ENCODE measurements at regions not wholly inside any gene's neighbourhood (a gene's known extent, or its start where the extent isn't known, plus 50 kb on each side); places are given as distances from the start of the nearest gene placed in this dataset.

DNA sequence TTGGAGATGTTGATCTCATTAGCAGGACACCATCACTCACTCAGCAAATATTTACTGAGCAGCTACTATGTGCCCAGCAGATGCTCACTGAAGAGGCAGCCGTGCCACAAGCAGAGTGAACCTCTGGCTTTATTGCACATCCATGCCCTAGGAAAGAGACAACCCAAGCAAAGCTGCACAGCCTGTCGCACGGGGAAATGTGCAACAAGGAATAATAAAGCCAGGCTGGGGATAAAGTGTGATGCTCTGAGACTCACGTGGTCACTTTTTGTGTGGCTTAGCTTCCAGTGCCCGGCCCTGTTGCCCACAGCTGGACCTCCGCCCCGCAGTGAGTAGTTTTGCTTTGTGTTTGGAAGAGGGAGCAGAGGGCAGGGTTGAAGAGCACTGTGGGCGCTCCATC is 130.4 kb upstream of the CDH4 start:
- TF ChIP-seq, protein P1, sequence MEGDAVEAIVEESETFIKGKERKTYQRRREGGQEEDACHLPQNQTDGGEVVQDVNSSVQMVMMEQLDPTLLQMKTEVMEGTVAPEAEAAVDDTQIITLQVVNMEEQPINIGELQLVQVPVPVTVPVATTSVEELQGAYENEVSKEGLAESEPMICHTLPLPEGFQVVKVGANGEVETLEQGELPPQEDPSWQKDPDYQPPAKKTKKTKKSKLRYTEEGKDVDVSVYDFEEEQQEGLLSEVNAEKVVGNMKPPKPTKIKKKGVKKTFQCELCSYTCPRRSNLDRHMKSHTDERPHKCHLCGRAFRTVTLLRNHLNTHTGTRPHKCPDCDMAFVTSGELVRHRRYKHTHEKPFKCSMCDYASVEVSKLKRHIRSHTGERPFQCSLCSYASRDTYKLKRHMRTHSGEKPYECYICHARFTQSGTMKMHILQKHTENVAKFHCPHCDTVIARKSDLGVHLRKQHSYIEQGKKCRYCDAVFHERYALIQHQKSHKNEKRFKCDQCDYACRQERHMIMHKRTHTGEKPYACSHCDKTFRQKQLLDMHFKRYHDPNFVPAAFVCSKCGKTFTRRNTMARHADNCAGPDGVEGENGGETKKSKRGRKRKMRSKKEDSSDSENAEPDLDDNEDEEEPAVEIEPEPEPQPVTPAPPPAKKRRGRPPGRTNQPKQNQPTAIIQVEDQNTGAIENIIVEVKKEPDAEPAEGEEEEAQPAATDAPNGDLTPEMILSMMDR (IDR thresholded peaks at IDR 0.05; ENCODE audit: control extremely low read depth, extremely low read depth, low read depth, missing control alignments), result no peak
- POLR2A ChIA-PET, result no interaction called here
- no peak for DNase-seq (ENCODE audit: extremely low spot score)
- CTCF ChIA-PET, result no interaction called here

DNA sequence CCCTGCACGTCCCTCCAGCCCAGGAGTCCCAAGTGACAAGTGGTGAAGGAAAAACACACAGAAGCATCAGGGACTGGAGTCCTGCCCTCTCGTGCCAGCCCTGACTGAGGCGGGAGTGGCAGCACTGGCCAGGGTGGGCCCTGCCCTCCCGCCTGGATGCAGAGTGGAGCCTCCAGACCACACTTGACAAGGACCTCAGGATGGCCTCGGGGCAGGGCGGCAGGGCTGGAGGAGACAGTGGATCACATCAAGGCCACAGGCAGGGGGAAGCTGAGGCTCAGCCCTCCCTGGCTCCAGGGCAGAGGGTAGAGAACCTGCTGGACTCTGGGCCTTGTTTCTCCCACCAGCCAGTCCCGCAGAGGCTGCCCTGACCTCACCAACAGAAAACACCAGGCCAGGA is 128.8 kb upstream of the CDH4 start:
- TF ChIP-seq, protein P1 (IDR thresholded peaks at IDR 0.05; ENCODE audit: control extremely low read depth, extremely low read depth, low read depth, missing control alignments), result no peak
- no peak for DNase-seq (ENCODE audit: extremely low spot score)
- CTCF ChIA-PET, result no interaction called here
- POLR2A ChIA-PET, result no interaction called here

DNA sequence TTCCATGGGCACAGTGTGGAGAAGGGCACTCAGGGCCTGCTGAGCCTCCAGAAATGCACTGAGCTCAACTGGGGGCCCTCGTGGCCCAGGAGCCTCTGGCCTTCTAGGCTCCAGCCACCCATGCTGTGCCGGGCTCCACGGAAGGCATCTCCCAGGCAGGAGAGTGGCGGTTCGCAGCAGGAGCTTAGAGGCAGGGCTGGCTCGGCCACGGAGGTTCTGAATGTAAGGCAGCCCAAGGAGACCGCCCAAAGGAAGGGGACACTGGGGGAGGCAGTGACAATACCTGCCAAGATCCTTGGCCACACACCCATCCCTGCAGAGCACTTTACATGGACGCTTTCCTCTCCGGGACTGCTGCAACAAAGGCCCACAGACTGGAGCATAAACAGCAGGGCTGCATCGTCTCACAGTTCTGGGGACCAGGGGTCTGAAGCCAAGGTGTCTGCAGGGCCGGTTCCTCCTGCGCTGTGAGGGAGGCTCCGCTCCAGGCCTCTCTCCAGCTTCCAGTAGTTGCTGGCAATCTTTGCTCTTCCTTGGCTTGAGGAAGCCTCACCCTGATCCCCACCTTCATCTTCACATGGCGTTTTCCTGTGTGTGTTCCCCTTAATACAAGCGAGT is 128.2 kb upstream of the CDH4 start:
- no peak for DNase-seq (ENCODE audit: extremely low spot score)
- ChIA-PET CTCF (no interaction called here), POLR2A (no interaction called here)
- TF ChIP-seq, protein P1 (IDR thresholded peaks at IDR 0.05; ENCODE audit: control extremely low read depth, extremely low read depth, low read depth, missing control alignments), result no peak

DNA sequence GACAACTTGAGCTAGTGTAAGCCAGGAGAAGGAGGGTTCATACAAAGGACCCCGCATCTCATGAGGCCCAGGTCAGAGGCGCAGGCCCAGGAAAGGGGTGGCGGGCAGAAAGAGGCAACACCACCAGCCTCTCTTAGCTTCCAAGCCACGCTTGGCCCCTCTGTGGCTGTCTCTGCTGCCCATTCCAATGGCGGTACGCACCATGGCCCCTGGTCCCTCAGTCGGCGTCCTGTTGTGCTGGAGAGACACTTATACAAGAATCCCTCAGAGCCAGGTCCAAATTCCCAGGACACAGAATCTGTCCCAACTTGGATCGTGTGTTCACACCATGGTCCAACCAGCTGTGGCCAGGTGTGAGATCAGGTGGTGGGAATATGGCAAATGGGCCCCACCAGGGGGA is 127.0 kb upstream of the CDH4 start:
- ChIA-PET CTCF (no interaction called here), POLR2A (no interaction called here)
- no peak for DNase-seq (ENCODE audit: extremely low spot score)
- TF ChIP-seq, protein P1 (IDR thresholded peaks at IDR 0.05; ENCODE audit: control extremely low read depth, extremely low read depth, low read depth, missing control alignments), result no peak

DNA sequence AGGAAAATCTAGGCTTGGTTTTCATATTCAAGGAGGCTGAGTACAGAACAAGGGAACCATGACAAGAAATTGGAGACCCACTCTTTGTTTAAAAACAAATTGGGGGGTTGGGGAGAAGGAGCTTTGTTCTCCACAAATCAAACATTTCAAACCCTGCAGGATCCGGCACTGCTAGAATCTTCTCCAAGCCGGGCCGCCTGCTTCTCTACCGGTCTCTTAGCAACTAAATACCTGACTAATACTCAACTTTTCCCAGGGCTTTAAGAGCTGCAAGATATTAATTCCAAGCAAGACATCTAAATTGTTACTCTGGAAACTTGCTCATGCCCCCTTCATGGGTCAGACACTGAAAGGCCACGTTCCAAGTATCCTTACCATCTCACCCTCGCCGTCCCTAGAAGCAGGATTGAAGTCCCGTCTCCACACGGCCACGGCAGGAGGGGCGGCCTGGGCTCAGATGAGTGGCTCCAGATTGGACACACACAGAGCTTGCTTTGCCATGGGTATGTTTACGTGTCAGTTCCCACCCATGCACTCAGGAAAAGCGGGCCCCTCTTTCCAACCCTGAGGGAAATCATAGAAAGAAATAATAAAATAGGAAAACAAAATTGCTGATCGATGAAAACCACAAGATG is 126.4 kb upstream of the CDH4 start:
- ChIA-PET POLR2A (no interaction called here), CTCF (no interaction called here)
- TF ChIP-seq, protein P1 (IDR thresholded peaks at IDR 0.05; ENCODE audit: control extremely low read depth, extremely low read depth, low read depth, missing control alignments), result no peak
- no peak for DNase-seq (ENCODE audit: extremely low spot score)

DNA sequence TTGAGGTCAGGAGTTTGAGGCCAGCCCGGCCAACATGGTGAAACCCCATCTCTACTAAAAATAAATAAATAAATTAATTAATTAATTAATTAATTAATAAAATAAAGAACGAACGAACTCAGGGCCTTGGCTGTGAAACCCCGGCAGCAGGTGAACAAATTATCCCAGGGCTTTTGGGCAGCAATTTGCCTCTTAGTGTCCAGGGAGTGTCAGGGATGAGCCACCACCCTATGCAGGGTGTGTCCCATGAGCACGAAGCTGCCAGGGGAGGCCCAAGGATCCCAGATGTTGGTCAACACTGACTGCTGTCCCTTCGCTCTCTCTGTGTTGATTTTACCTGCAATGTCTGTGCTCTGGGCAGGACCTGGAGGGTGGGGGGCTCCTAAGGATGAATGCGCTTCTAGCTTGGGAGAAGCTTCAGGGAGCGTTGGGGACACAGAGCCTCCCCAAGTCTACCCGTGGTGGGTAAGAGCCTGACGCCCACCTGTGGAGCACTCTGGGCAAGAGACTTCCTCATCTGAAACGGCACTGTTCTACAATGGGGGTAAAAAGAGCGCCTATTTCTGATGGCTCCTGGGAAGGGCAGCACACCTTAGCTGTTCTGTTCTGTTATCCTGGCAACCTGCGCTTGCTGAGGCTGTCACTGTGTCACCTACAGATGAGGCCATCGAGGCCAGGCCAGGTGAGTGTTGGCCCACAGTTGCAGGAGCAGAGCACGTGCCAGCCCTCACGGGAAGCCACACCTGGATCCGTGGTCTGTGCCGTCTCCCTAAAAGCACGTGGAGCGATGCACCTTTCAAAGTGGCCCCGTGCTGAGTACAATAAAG is 125.5 kb upstream of the CDH4 start:
- POLR2A ChIA-PET, result no interaction called here
- CTCF ChIA-PET, result no interaction called here
- DNase-seq (ENCODE audit: extremely low spot score), result no peak
- TF ChIP-seq, protein P1 (IDR thresholded peaks at IDR 0.05; ENCODE audit: control extremely low read depth, extremely low read depth, low read depth, missing control alignments), result no peak
